ENCODE measurements at regions not wholly inside any gene's neighbourhood (a gene's known extent, or its start where the extent isn't known, plus 50 kb on each side); places are given as distances from the start of the nearest gene placed in this dataset.

DNA sequence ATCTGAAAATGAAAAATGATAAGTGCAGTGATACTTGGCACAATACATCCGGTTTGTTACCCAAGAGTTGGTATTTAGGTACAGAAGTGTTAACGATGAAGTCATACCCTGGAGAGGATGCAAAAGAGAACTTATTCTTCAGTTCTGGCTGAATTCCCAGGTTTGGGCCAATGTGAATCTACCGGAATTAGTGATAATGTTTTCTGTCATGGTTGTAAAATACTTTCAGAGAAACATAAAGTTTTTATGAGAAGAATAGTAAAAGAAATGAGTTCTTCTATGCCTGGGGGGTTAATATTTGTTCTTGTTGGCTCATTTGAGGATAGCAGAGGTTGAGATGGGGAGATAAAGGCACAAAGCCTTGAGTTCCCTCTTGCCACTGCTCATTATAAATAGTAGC, 509.9 kb upstream of the POU3F2 start:
- H3K9me3 ChIP-seq (ENCODE audit: low read depth), result no peaks in the 10 kb centered on the region
- DNase-seq, result no peak
- no peaks in the 10 kb centered on the region for H3K79me2 ChIP-seq (ENCODE audit: insufficient read depth)
- H3K36me3 ChIP-seq (ENCODE audit: low read depth), result no peaks in the 10 kb centered on the region
- H3F3A ChIP-seq (ENCODE audit: insufficient read depth), result no peaks in the 10 kb centered on the region
- H2AFZ ChIP-seq, result no peak overlapping the region
- H3K9ac ChIP-seq, result no peak overlapping the region
- no peak overlapping the region for H3K4me3 ChIP-seq
- no peak overlapping the region for H3K27ac ChIP-seq
- no peaks in the 10 kb centered on the region for H4K20me1 ChIP-seq (ENCODE audit: insufficient read depth)
- no peak for TF ChIP-seq EZH2 (IDR thresholded peaks at IDR 0.05; ENCODE audit: insufficient read depth, poor library complexity, severe bottlenecking)
- no peak for TF ChIP-seq EZH2phosphoT487 (IDR thresholded peaks at IDR 0.05; ENCODE audit: insufficient read depth, low read depth)
- H3K9me2 ChIP-seq (ENCODE audit: insufficient read depth), result no peaks in the 10 kb centered on the region
- H3K4me1 ChIP-seq (ENCODE audit: insufficient read depth), result no peaks in the 10 kb centered on the region
- 8 to 11% methylated on average over 3 of the region's 3 CpGs for WGBS, 2 experiments (ENCODE audit: low coverage in 1 of 2, low lambda C conversion rate in 2 of 2, missing lambda C conversion rate in 2 of 2)
- no peaks in the 10 kb centered on the region for H3K27me3 ChIP-seq (replicated peaks; ENCODE audit: insufficient read depth)
- no peak overlapping the region for H3K4me2 ChIP-seq (ENCODE audit: unreplicated experiment)
- in situ Hi-C loops (cut with MboI), result no loop called here

DNA sequence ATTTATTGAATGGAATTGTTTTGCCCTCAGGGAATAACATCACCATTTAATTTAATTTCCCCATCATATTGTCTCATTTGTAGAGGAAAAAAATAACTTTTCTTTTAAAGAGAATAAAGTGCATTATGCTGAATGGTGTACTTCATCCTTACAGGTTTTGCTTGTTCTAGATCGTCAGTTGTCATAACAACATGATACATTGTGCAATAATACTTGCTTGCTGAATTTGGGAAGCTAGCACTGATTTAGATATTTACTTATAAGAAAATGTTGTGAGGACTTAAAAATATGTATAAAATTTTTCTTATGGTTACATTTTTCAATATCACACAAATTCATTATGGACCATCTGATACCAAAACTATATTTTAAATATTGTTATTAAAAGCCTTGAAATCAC, 509.0 kb upstream of the POU3F2 start:
- no peak overlapping the region for H2AFZ ChIP-seq
- no peaks in the 10 kb centered on the region for H3K27me3 ChIP-seq (replicated peaks; ENCODE audit: insufficient read depth)
- no peaks in the 10 kb centered on the region for H3K4me1 ChIP-seq (ENCODE audit: insufficient read depth)
- H4K20me1 ChIP-seq (ENCODE audit: insufficient read depth), result no peaks in the 10 kb centered on the region
- H3K79me2 ChIP-seq (ENCODE audit: insufficient read depth), result no peaks in the 10 kb centered on the region
- H3K9me3 ChIP-seq (ENCODE audit: low read depth), result no peaks in the 10 kb centered on the region
- in situ Hi-C loops (cut with MboI), result no loop called here
- DNase-seq, result no peak
- no peaks in the 10 kb centered on the region for H3K36me3 ChIP-seq (ENCODE audit: low read depth)
- no peak overlapping the region for H3K9ac ChIP-seq
- H3K27ac ChIP-seq, result no peak overlapping the region
- H3K4me3 ChIP-seq, result no peak overlapping the region
- WGBS, 2 experiments (ENCODE audit: low coverage in 1 of 2, low lambda C conversion rate in 2 of 2, missing lambda C conversion rate in 2 of 2), result 8 to 13% methylated on average over 1 of the region's 1 CpG
- TF ChIP-seq EZH2 (IDR thresholded peaks at IDR 0.05; ENCODE audit: insufficient read depth, poor library complexity, severe bottlenecking) (no peak), EZH2phosphoT487 (IDR thresholded peaks at IDR 0.05; ENCODE audit: insufficient read depth, low read depth) (no peak)
- H3F3A ChIP-seq (ENCODE audit: insufficient read depth), result no peaks in the 10 kb centered on the region
- H3K4me2 ChIP-seq (ENCODE audit: unreplicated experiment), result no peak overlapping the region
- H3K9me2 ChIP-seq (ENCODE audit: insufficient read depth), result no peaks in the 10 kb centered on the region

DNA sequence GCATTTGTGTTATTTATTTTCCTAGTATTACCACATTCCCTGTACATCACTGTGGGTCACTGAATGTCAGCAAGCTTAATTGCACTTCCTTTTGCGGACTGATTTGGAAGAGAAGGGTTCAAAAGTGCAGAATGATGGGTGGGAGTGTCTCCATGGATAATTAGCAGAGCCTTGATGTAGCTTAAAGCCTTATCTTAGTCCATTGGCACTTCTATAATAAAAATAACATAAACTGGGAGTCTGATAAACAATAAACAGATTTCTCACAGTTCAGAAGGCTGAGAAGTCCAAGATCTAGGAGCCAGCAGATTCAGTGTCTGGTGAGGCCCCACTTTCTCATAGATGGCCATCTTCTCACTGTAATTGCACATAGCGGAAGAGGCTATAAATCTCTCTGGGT, 501.1 kb upstream of the POU3F2 start:
- no peaks in the 10 kb centered on the region for H3K79me2 ChIP-seq (ENCODE audit: insufficient read depth)
- no peaks in the 10 kb centered on the region for H3K9me3 ChIP-seq (ENCODE audit: low read depth)
- no peaks in the 10 kb centered on the region for H4K20me1 ChIP-seq (ENCODE audit: insufficient read depth)
- no peak overlapping the region for H2AFZ ChIP-seq
- no peak for TF ChIP-seq EZH2 (IDR thresholded peaks at IDR 0.05; ENCODE audit: insufficient read depth, poor library complexity, severe bottlenecking)
- no peak for TF ChIP-seq EZH2phosphoT487 (IDR thresholded peaks at IDR 0.05; ENCODE audit: insufficient read depth, low read depth)
- H3K36me3 ChIP-seq (ENCODE audit: low read depth), result no peaks in the 10 kb centered on the region
- in situ Hi-C loops (cut with MboI), result no loop called here
- no peaks in the 10 kb centered on the region for H3F3A ChIP-seq (ENCODE audit: insufficient read depth)
- WGBS, 2 experiments (ENCODE audit: low coverage in 1 of 2, low lambda C conversion rate in 2 of 2, missing lambda C conversion rate in 2 of 2), result 32 to 40% methylated on average over 2 of the region's 2 CpGs
- H3K9me2 ChIP-seq (ENCODE audit: insufficient read depth), result no peaks in the 10 kb centered on the region
- no peaks in the 10 kb centered on the region for H3K4me1 ChIP-seq (ENCODE audit: insufficient read depth)
- H3K4me2 ChIP-seq (ENCODE audit: unreplicated experiment), result no peak overlapping the region
- no peak overlapping the region for H3K27ac ChIP-seq
- no peak for DNase-seq
- no peaks in the 10 kb centered on the region for H3K27me3 ChIP-seq (replicated peaks; ENCODE audit: insufficient read depth)
- no peak overlapping the region for H3K9ac ChIP-seq
- no peak overlapping the region for H3K4me3 ChIP-seq

- Histone ChIP-seq H3K27ac (no peak overlapping the region), H3K9ac (no peak overlapping the region), H4K20me1 (ENCODE audit: insufficient read depth) (no peaks in the 10 kb centered on the region), H3K4me2 (ENCODE audit: unreplicated experiment) (no peak overlapping the region), H2AFZ (no peak overlapping the region), H3K9me3 (ENCODE audit: low read depth) (no peaks in the 10 kb centered on the region), H3K4me1 (ENCODE audit: insufficient read depth) (no peaks in the 10 kb centered on the region), H3K36me3 (ENCODE audit: low read depth) (no peaks in the 10 kb centered on the region), H3K79me2 (ENCODE audit: insufficient read depth) (no peaks in the 10 kb centered on the region), H3K9me2 (ENCODE audit: insufficient read depth) (no peaks in the 10 kb centered on the region), H3K4me3 (no peak overlapping the region), H3F3A (ENCODE audit: insufficient read depth) (no peaks in the 10 kb centered on the region), H3K27me3 (replicated peaks; ENCODE audit: insufficient read depth) (no peaks in the 10 kb centered on the region)
- DNase-seq, result no peak
- TF ChIP-seq EZH2phosphoT487 (IDR thresholded peaks at IDR 0.05; ENCODE audit: insufficient read depth, low read depth), result no peak
- no peak for TF ChIP-seq EZH2 (IDR thresholded peaks at IDR 0.05; ENCODE audit: insufficient read depth, poor library complexity, severe bottlenecking)
- in situ Hi-C loops (cut with MboI), result no loop called here
Measured at GRCh38 chr6:98335594-98335993, 498.8 kb upstream of the POU3F2 start.

DNA sequence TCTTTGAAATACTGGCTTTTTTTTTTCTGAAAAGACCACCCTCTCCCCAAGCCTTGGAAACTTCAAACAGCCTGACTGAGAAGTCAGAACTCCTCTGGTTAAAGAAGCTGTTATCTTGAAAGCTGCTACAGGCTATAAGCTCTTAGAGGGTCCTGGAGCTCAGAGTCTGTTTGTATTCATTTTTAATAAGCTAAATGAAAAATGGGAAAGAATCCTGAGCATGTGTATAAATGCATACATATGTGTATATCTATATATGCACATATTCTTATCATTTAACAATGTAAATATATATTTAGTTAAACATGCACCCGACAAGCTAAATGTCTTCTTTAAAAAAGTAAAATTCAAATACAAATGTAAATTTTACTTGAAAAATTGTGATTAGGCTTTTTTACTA, 494.9 kb upstream of the POU3F2 start:
- Histone ChIP-seq H4K20me1 (ENCODE audit: insufficient read depth) (no peaks in the 10 kb centered on the region), H3K4me1 (ENCODE audit: insufficient read depth) (no peaks in the 10 kb centered on the region), H3K4me2 (ENCODE audit: unreplicated experiment) (no peak overlapping the region), H3K9me3 (ENCODE audit: low read depth) (no peaks in the 10 kb centered on the region), H3K79me2 (ENCODE audit: insufficient read depth) (no peaks in the 10 kb centered on the region), H3K9ac (no peak overlapping the region), H3K27me3 (replicated peaks; ENCODE audit: insufficient read depth) (no peaks in the 10 kb centered on the region), H3K4me3 (no peak overlapping the region), H3K9me2 (ENCODE audit: insufficient read depth) (no peaks in the 10 kb centered on the region), H3K36me3 (ENCODE audit: low read depth) (no peaks in the 10 kb centered on the region), H3K27ac (no peak overlapping the region), H2AFZ (no peak overlapping the region), H3F3A (ENCODE audit: insufficient read depth) (no peaks in the 10 kb centered on the region)
- no peak for DNase-seq
- 31 to 36% methylated on average over 1 of the region's 1 CpG for WGBS, 2 experiments (ENCODE audit: low coverage in 1 of 2, low lambda C conversion rate in 2 of 2, missing lambda C conversion rate in 2 of 2)
- in situ Hi-C loops (cut with MboI), result no loop called here
- TF ChIP-seq EZH2phosphoT487 (IDR thresholded peaks at IDR 0.05; ENCODE audit: insufficient read depth, low read depth) (no peak), EZH2 (IDR thresholded peaks at IDR 0.05; ENCODE audit: insufficient read depth, poor library complexity, severe bottlenecking) (no peak)

All from GM23248 (cell line).